Neural cell (in vitro differentiated cells): ENCODE measurements at regions not wholly inside any gene's neighbourhood (a gene's known extent, or its start where the extent isn't known, plus 50 kb on each side); places are given as distances from the start of the nearest gene placed in this dataset.

Source experiments
- H2AFZ ChIP-seq: fragments of 200-600, 300-800 bp; sonication (generic), shearing (Covaris generic); 2 replicates; pipeline ENCODE4 v1.6.0; 2014; ENCODE audit warnings: low read depth, mild to moderate bottlenecking, antibody characterized with exemption, low read length, moderate library complexity
- H3F3A ChIP-seq: fragments of 200-600 bp; shearing (Covaris generic); 2 replicates; pipeline ENCODE4 v1.6.1; 2016; ENCODE audit warnings: mild to moderate bottlenecking, moderate library complexity, mixed read lengths, antibody characterized with exemption, low read length; ENCODE audit not compliant: insufficient read depth, poor library complexity, severe bottlenecking
- H3K27ac ChIP-seq: fragments of 200-600, 300-800 bp; sonication (generic), shearing (Covaris generic); 2 replicates; pipeline ENCODE4 v1.5.1; 2014; ENCODE audit warnings: mild to moderate bottlenecking, low read length, moderate library complexity
- H3K27me3 ChIP-seq: fragments of 300-800, 200-600 bp; sonication (generic), shearing (Covaris generic); 2 replicates; pipeline ENCODE4 v1.6.0; 2014; ENCODE audit warnings: mild to moderate bottlenecking, low read depth, low read length, moderate library complexity; ENCODE audit not compliant: insufficient read depth
- H3K36me3 ChIP-seq: fragments of 300-800, 200-600 bp; sonication (generic), shearing (Covaris generic); 2 replicates; pipeline ENCODE4 v1.5.1; 2014; ENCODE audit warnings: mild to moderate bottlenecking, antibody characterized with exemption, low read length, moderate library complexity; ENCODE audit not compliant: insufficient read depth
- H3K4me2 ChIP-seq: fragments of 300-800, 200-600 bp; sonication (generic), shearing (Covaris generic); 2 replicates; pipeline ENCODE4 v1.6.0; 2014; ENCODE audit warnings: mild to moderate bottlenecking, low read length
- H3K4me3 ChIP-seq: fragments of 300-800, 200-600 bp; sonication (generic), shearing (Covaris generic); 2 replicates; pipeline ENCODE4 v1.5.1; 2014; ENCODE audit warnings: mild to moderate bottlenecking, low read length, moderate library complexity
- H3K79me2 ChIP-seq: fragments of 200-600 bp; shearing (Covaris generic); replicated peaks from 2 replicates; pipeline ENCODE4 v1.6.0; 2014; ENCODE audit warnings: mild to moderate bottlenecking, low read length, moderate library complexity; ENCODE audit not compliant: insufficient read depth
- H3K9ac ChIP-seq: fragments of 300-800, 200-600 bp; sonication (generic), shearing (Covaris generic); 2 replicates; pipeline ENCODE4 v1.6.1; 2016; ENCODE audit warnings: mild to moderate bottlenecking, low read length, mixed read lengths
- H3K9me2 ChIP-seq: fragments of 200-600 bp; shearing (Covaris generic); 2 replicates; pipeline ENCODE4 v1.6.1; 2016; ENCODE audit warnings: mild to moderate bottlenecking, low read length, mixed read lengths; ENCODE audit not compliant: insufficient read depth
- H3K9me3 ChIP-seq: fragments of 200-600, 300-800 bp; sonication (generic), shearing (Covaris generic); 2 replicates; pipeline ENCODE4 v1.6.1; 2016; ENCODE audit warnings: mild to moderate bottlenecking, mixed run types, low read length, moderate library complexity, mixed read lengths
- H4K20me1 ChIP-seq: fragments of 200-600 bp; shearing (Covaris generic); 2 replicates; pipeline ENCODE4 v1.6.1; 2016; ENCODE audit warnings: mild to moderate bottlenecking, mixed run types; ENCODE audit not compliant: insufficient read depth
- CTCF ChIP-seq: fragments of 450-650 bp; IDR thresholded peaks from 2 replicates; pipeline ENCODE4 v1.5.1; 2014; ENCODE audit warnings: antibody characterized with exemption, mild to moderate bottlenecking, moderate library complexity; ENCODE audit not compliant: poor library complexity, severe bottlenecking
- EP300 ChIP-seq: fragments of 450-650 bp; conservative IDR thresholded peaks from 2 replicates; pipeline ENCODE4 v1.6.1; 2014; ENCODE audit warnings: antibody characterized with exemption, mild to moderate bottlenecking, moderate library complexity; ENCODE audit not compliant: poor library complexity, severe bottlenecking
- EZH2 ChIP-seq: fragments of 200-600, 300-800 bp; shearing (Covaris generic), sonication (generic); IDR thresholded peaks from 2 replicates; pipeline ENCODE4 v1.6.1; 2014; ENCODE audit warnings: antibody characterized with exemption, low read length, borderline replicate concordance, mild to moderate bottlenecking; ENCODE audit not compliant: insufficient read depth, poor library complexity, severe bottlenecking
- MXI1 ChIP-seq: fragments of 450-650 bp; conservative IDR thresholded peaks from 2 replicates; pipeline ENCODE4 v1.6.1; 2014; ENCODE audit warnings: antibody characterized with exemption, mild to moderate bottlenecking; ENCODE audit not compliant: poor library complexity, severe bottlenecking
- POLR2AphosphoS5 ChIP-seq: IDR thresholded peaks from 2 replicates; pipeline ENCODE4 v1.6.1; 2012
- RAD21 ChIP-seq: fragments of 450-650 bp; conservative IDR thresholded peaks from 2 replicates; pipeline ENCODE4 v1.6.1; 2014; ENCODE audit warnings: antibody characterized with exemption, mild to moderate bottlenecking, moderate library complexity
- SMC3 ChIP-seq: fragments of 450-650 bp; conservative IDR thresholded peaks from 2 replicates; pipeline ENCODE4 v1.6.1; 2014; ENCODE audit warnings: antibody characterized with exemption, mild to moderate bottlenecking, moderate library complexity; ENCODE audit not compliant: poor library complexity
- TAF1 ChIP-seq: IDR thresholded peaks from 2 replicates; pipeline ENCODE4 v1.6.1; 2012; ENCODE audit warnings: low read depth
- TF ChIP-seq, protein P1 (sequence below): IDR thresholded peaks from 2 replicates; pipeline ENCODE4 v1.6.1; 2012; ENCODE audit warnings: borderline replicate concordance

DNA sequence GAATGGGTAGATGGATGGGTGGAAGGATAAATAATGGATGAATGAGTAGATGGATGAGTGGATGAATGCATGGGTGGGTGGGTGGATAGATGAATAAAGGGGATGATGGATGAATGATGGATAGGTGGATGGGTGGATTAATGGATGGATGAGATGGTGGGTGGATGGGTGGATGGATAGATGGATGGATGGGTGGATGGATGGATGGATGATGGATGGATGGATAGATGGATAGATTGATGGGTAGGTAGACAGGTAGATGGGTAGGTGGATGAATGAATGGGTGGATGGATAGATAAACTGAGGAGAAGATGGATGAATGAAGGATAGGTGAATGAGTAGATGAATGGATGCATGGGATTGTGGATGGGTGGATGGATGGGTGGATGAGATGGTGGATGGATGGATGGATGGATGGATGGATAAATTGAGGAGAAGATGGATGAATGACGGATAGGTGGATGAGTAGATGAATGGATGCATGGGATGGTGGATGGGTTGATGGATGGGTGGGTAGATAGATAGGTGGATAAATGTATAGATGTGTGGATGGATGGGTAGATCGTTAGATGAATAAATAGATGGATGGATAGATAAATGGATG is 331.3 kb downstream of the MN1 start:
- Histone ChIP-seq H3K9me2 (no peaks in the 10 kb centered on the region), H3K79me2 (no peaks in the 10 kb centered on the region), H2AFZ (no peak overlapping the region), H4K20me1 (no peaks in the 10 kb centered on the region), H3K9ac (no peak overlapping the region), H3K4me2 (no peak overlapping the region), H3K4me3 (no peak overlapping the region), H3K27me3 (no peaks in the 10 kb centered on the region), H3F3A (no peaks in the 10 kb centered on the region), H3K9me3 (no peaks in the 10 kb centered on the region), H3K27ac (no peak overlapping the region), H3K36me3 (no peaks in the 10 kb centered on the region)
- TF ChIP-seq CTCF (no peak), RAD21 (no peak), POLR2AphosphoS5 (no peak), MXI1 (no peak), SMC3 (no peak), EZH2 (no peak)
- TF ChIP-seq, protein P1, sequence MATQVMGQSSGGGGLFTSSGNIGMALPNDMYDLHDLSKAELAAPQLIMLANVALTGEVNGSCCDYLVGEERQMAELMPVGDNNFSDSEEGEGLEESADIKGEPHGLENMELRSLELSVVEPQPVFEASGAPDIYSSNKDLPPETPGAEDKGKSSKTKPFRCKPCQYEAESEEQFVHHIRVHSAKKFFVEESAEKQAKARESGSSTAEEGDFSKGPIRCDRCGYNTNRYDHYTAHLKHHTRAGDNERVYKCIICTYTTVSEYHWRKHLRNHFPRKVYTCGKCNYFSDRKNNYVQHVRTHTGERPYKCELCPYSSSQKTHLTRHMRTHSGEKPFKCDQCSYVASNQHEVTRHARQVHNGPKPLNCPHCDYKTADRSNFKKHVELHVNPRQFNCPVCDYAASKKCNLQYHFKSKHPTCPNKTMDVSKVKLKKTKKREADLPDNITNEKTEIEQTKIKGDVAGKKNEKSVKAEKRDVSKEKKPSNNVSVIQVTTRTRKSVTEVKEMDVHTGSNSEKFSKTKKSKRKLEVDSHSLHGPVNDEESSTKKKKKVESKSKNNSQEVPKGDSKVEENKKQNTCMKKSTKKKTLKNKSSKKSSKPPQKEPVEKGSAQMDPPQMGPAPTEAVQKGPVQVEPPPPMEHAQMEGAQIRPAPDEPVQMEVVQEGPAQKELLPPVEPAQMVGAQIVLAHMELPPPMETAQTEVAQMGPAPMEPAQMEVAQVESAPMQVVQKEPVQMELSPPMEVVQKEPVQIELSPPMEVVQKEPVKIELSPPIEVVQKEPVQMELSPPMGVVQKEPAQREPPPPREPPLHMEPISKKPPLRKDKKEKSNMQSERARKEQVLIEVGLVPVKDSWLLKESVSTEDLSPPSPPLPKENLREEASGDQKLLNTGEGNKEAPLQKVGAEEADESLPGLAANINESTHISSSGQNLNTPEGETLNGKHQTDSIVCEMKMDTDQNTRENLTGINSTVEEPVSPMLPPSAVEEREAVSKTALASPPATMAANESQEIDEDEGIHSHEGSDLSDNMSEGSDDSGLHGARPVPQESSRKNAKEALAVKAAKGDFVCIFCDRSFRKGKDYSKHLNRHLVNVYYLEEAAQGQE: no peak

DNA sequence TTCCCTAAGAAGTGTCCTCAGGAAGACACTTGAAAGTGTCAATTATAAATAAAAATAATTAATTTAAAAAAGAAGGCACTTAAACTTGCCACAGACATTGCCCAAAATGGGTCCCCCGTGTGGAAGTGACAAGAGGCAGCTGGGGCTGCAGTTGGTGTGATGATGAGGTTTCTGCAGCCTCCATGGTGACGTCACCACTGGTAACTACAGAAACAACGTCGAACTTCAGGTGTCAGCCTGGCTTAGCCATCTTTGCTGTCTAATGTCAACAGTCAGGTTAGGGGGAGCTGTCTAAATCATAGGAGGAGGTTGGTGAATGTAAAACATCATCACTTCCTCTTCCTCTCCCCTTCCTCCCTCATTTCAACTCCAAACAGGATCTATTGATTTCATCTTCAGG is 328.6 kb downstream of the MN1 start:
- Histone ChIP-seq H4K20me1 (no peaks in the 10 kb centered on the region), H3K4me3 (no peak overlapping the region), H2AFZ (no peak overlapping the region), H3K27me3 (no peaks in the 10 kb centered on the region), H3K9ac (no peak overlapping the region), H3K27ac (no peak overlapping the region), H3K9me3 (no peaks in the 10 kb centered on the region), H3F3A (no peaks in the 10 kb centered on the region), H3K4me2 (no peak overlapping the region), H3K9me2 (no peaks in the 10 kb centered on the region), H3K79me2 (no peaks in the 10 kb centered on the region), H3K36me3 (no peaks in the 10 kb centered on the region)
- TF ChIP-seq EZH2 (no peak), SMC3 (no peak)

DNA sequence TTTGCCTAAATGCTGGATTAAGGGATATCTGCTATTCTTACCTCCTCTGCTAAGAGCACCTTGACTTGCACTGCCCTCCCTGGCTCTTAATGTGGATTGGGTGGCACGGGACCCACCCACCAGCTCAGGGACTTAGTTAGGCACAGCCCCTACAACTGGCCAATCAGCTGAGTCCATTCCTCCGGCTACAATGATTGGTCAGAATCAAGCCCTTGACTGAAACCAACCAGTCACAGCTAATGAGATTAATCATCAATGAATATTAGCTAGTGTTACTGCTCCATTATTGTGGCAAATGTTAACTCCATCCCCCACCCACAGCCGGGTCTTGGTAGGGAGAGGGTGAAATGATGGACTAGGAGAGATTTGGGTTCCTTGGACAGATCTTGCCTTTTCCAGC is 328.0 kb downstream of the MN1 start:
- H3F3A ChIP-seq: no peaks in the 10 kb centered on the region
- H3K9ac ChIP-seq: no peak overlapping the region
- no peaks in the 10 kb centered on the region for H3K36me3 ChIP-seq
- no peaks in the 10 kb centered on the region for H3K27me3 ChIP-seq
- H4K20me1 ChIP-seq: no peaks in the 10 kb centered on the region
- no peaks in the 10 kb centered on the region for H3K9me3 ChIP-seq
- H3K79me2 ChIP-seq: no peaks in the 10 kb centered on the region
- no peak overlapping the region for H2AFZ ChIP-seq
- TF ChIP-seq POLR2AphosphoS5: no peak
- TF ChIP-seq, protein P1: no peak
- no peak for TF ChIP-seq EP300
- TF ChIP-seq RAD21: no peak
- TF ChIP-seq EZH2: no peak
- no peak for TF ChIP-seq SMC3
- no peak for TF ChIP-seq MXI1
- TF ChIP-seq TAF1: no peak
- TF ChIP-seq CTCF: no peak
- H3K27ac ChIP-seq: no peak overlapping the region
- no peak overlapping the region for H3K4me2 ChIP-seq
- no peaks in the 10 kb centered on the region for H3K9me2 ChIP-seq
- H3K4me3 ChIP-seq: no peak overlapping the region
